ENCODE measurements at regions not wholly inside any gene's neighbourhood (a gene's known extent, or its start where the extent isn't known, plus 50 kb on each side); places are given as distances from the start of the nearest gene placed in this dataset.

DNA sequence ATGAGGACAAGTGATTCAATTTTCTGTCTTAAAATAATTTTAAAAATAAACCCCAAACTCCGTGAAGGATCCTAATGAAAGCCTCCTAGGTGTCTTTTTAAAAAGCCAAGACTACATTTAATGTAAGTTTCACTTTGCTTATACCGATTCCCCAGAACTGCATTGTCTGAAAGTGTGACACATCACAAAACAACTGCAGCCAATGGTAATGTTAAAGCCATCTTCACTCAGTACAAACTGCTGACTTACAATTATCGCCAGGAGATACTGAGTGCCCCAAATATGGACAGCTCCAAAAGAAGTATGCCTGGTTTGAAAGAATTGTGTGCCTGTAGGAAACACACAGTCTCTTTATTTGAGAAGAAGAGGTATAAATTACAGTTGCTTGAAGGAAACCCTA lies 73.7 kb upstream of the SPANXB1 start:
- H3K4me3 ChIP-seq: no peak overlapping the region
- CTCF ChIA-PET: interaction anchor here (2.2 kb wide), 1 partner anchor 10 kb away, joined by 9 read pairs; no protein-coding TSS in a partner anchor
- H3K4me1 ChIP-seq: peaks cover 8% of the 10 kb centered on the region; the same call in 1 of the 3 replicates
- POLR2A ChIA-PET: no interaction called here
- no peak overlapping the region for H3K4me2 ChIP-seq
- ATAC-seq (no peak), FAIRE-seq (peak; percentile 94), DNase-seq (ENCODE audit: low read depth in 1 of 2, low spot score in 1 of 2) (no peak)
- no peaks in the 10 kb centered on the region; the same call in 2 of the 3 replicates for H3K9me3 ChIP-seq
- TF ChIP-seq, protein P1, sequence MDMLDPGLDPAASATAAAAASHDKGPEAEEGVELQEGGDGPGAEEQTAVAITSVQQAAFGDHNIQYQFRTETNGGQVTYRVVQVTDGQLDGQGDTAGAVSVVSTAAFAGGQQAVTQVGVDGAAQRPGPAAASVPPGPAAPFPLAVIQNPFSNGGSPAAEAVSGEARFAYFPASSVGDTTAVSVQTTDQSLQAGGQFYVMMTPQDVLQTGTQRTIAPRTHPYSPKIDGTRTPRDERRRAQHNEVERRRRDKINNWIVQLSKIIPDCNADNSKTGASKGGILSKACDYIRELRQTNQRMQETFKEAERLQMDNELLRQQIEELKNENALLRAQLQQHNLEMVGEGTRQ (IDR thresholded peaks at IDR 0.05): no peak
- no peak for TF ChIP-seq EHF (CRISPR knock-in tag; IDR thresholded peaks at IDR 0.05)
- no peak for TF ChIP-seq ESRRA (IDR thresholded peaks at IDR 0.05; ENCODE audit: borderline replicate concordance, low read length)
- TF ChIP-seq HDAC2 (IDR thresholded peaks at IDR 0.05): no peak
- no peak for TF ChIP-seq FOSL2 (IDR thresholded peaks at IDR 0.05)
- TF ChIP-seq FOSL2 (CRISPR knock-in tag; IDR thresholded peaks at IDR 0.05): no peak
- no peak for TF ChIP-seq RARB (CRISPR knock-in tag; IDR thresholded peaks at IDR 0.05)
- TF ChIP-seq HOXB5 (CRISPR knock-in tag; IDR thresholded peaks at IDR 0.05): no peak
- TF ChIP-seq, protein P2, sequence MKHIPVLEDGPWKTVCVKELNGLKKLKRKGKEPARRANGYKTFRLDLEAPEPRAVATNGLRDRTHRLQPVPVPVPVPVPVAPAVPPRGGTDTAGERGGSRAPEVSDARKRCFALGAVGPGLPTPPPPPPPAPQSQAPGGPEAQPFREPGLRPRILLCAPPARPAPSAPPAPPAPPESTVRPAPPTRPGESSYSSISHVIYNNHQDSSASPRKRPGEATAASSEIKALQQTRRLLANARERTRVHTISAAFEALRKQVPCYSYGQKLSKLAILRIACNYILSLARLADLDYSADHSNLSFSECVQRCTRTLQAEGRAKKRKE (CRISPR knock-in tag; IDR thresholded peaks at IDR 0.05; ENCODE audit: low read depth): no peak
- no peak for TF ChIP-seq TFCP2L1 (CRISPR knock-in tag; IDR thresholded peaks at IDR 0.05)
- TF ChIP-seq CHD2 (IDR thresholded peaks at IDR 0.05; ENCODE audit: low read length, partially characterized antibody): no peak
- TF ChIP-seq ZFP36 (IDR thresholded peaks at IDR 0.05; ENCODE audit: borderline replicate concordance, partially characterized antibody): no peak
- no peak for TF ChIP-seq POLR2A (IDR thresholded peaks at IDR 0.05; ENCODE audit: low read length)
- TF ChIP-seq, protein P3, sequence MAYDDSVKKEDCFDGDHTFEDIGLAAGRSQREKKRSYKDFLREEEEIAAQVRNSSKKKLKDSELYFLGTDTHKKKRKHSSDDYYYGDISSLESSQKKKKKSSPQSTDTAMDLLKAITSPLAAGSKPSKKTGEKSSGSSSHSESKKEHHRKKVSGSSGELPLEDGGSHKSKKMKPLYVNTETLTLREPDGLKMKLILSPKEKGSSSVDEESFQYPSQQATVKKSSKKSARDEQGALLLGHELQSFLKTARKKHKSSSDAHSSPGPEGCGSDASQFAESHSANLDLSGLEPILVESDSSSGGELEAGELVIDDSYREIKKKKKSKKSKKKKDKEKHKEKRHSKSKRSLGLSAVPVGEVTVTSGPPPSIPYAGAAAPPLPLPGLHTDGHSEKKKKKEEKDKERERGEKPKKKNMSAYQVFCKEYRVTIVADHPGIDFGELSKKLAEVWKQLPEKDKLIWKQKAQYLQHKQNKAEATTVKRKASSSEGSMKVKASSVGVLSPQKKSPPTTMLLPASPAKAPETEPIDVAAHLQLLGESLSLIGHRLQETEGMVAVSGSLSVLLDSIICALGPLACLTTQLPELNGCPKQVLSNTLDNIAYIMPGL (CRISPR knock-in tag; IDR thresholded peaks at IDR 0.05; ENCODE audit: borderline replicate concordance): no peak
- no peak for TF ChIP-seq NFE2L2 (conservative IDR thresholded peaks at IDR 0.05; ENCODE audit: low read length)
- TF ChIP-seq KDM1A (IDR thresholded peaks at IDR 0.05; ENCODE audit: low read depth): no peak
- WGBS (ENCODE audit: missing lambda C conversion rate): 75% methylated on average over 3 of the region's 3 CpGs
- H3K27ac ChIP-seq: no peak overlapping the region

DNA sequence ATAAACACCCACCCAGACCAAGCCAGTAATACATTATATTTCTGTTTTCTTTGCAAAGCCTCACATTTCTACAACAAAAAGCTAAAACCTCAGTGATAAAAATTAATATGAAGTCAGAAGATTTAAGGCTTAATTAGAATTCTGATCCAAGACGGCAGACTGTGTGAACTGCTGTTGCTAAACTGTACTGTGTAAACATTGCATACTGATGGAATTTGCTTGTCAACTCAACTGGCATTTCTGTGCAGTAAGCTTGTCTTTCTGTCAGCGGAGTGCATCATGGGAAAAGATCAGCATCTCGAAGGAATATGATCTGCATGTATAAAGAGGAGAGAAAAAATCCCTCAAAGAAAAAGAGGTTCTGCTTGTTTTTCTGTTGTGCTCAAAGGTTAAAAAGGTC lies 69.4 kb upstream of the SPANXB1 start:
- H3K27ac ChIP-seq: no peak overlapping the region
- peak; percentile 96 for FAIRE-seq
- ChIA-PET POLR2A (no interaction called here), CTCF (interaction anchor here (1.2 kb wide), 1 partner anchor 38 kb away, joined by 4 read pairs; no protein-coding TSS in a partner anchor)
- ATAC-seq: peak in 1 of 2 experiments; percentile 44; a peak in 1 of 6 replicates
- peak in 1 of 2 experiments; percentile 28 for DNase-seq (ENCODE audit: low read depth in 1 of 2, low spot score in 1 of 2)
- H3K4me1 ChIP-seq: peaks cover 8% of the 10 kb centered on the region; the same call in 1 of the 3 replicates
- WGBS (ENCODE audit: missing lambda C conversion rate): 21% methylated on average over 3 of the region's 3 CpGs
- H3K4me2 ChIP-seq: peak overlapping the region; percentile 28; the same call in 2 of the 3 replicates
- TF ChIP-seq, protein P4, sequence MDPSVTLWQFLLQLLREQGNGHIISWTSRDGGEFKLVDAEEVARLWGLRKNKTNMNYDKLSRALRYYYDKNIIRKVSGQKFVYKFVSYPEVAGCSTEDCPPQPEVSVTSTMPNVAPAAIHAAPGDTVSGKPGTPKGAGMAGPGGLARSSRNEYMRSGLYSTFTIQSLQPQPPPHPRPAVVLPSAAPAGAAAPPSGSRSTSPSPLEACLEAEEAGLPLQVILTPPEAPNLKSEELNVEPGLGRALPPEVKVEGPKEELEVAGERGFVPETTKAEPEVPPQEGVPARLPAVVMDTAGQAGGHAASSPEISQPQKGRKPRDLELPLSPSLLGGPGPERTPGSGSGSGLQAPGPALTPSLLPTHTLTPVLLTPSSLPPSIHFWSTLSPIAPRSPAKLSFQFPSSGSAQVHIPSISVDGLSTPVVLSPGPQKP (IDR thresholded peaks at IDR 0.05; ENCODE audit: low read depth, low read length): no peak
- TF ChIP-seq TFCP2L1 (CRISPR knock-in tag; IDR thresholded peaks at IDR 0.05): no peak
- no peak for TF ChIP-seq FOSL2 (IDR thresholded peaks at IDR 0.05)
- TF ChIP-seq FOSL2 (CRISPR knock-in tag; IDR thresholded peaks at IDR 0.05): no peak
- no peak for TF ChIP-seq GATA3 (IDR thresholded peaks at IDR 0.05; ENCODE audit: borderline replicate concordance)
- no peak overlapping the region for H3K4me3 ChIP-seq
- H3K9me3 ChIP-seq: no peaks in the 10 kb centered on the region

DNA sequence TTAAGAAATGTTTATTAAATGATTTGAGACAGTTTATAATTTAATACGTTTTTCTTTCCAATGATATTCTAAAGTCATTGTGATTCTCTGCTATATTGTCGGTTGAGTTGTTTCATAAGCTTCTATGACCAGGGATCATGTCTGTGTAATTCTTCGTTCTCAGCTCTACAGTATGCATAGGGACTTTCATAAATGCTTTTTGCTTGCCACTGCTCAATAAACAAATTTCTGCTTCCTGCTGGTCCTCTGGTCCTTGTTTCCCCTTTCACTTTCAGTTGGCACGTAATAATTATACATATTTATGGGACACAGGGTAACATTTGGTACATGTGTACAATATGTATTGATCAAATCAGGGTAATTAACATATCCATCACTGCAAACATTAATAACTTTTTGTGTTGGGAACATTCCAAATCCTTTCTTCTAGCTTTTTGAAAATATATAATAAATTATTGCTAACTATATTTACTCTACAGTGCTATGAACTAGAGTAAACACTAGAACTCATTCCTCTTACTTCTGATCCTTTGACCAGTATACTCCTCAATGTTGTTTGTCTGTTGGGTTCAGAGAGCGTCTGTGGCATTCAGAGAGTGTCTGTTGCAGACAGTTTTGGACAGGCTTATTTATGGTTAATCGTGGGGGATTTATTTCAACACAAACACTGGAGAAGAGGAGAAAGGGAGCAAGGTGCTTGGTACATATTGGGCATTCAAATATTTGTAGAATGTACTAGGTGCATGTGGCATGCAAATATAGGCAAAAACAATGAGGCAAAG lies 68.3 kb upstream of the SPANXB1 start:
- Histone ChIP-seq H3K4me3 (no peak overlapping the region), H3K27ac (no peak overlapping the region), H3K9me3 (no peaks in the 10 kb centered on the region), H3K4me1 (peaks cover 8% of the 10 kb centered on the region; the same call in 1 of the 3 replicates), H3K4me2 (no peak overlapping the region)
- no peak for ATAC-seq
- CTCF ChIA-PET: no interaction called here
- FAIRE-seq: peak; percentile 54
- DNase-seq (ENCODE audit: low read depth in 1 of 2, low spot score in 1 of 2): no peak
- 55% methylated on average over 6 of the region's 6 CpGs for WGBS (ENCODE audit: missing lambda C conversion rate)
- TF ChIP-seq PHF8 (IDR thresholded peaks at IDR 0.05; ENCODE audit: borderline replicate concordance, low read depth): no peak
- TF ChIP-seq CBX8 (IDR thresholded peaks at IDR 0.05): no peak
- TF ChIP-seq EHMT2 (IDR thresholded peaks at IDR 0.05; ENCODE audit: low read depth): no peak
- no peak for TF ChIP-seq POLR2A (IDR thresholded peaks at IDR 0.05; ENCODE audit: low read length)
- no peak for TF ChIP-seq RARB (CRISPR knock-in tag; IDR thresholded peaks at IDR 0.05)
- no peak for TF ChIP-seq GATA3 (IDR thresholded peaks at IDR 0.05; ENCODE audit: borderline replicate concordance)
- TF ChIP-seq HDAC2 (IDR thresholded peaks at IDR 0.05): no peak
- TF ChIP-seq, protein P5, sequence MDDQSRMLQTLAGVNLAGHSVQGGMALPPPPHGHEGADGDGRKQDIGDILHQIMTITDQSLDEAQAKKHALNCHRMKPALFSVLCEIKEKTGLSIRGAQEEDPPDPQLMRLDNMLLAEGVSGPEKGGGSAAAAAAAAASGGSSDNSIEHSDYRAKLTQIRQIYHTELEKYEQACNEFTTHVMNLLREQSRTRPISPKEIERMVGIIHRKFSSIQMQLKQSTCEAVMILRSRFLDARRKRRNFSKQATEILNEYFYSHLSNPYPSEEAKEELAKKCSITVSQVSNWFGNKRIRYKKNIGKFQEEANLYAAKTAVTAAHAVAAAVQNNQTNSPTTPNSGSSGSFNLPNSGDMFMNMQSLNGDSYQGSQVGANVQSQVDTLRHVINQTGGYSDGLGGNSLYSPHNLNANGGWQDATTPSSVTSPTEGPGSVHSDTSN (IDR thresholded peaks at IDR 0.05): no peak
- no peak for TF ChIP-seq RCOR1 (IDR thresholded peaks at IDR 0.05; ENCODE audit: low read depth, low read length)
- POLR2A ChIA-PET: no interaction called here

Data from A549 (cell line).